ENCODE measurements at regions not wholly inside any gene's neighbourhood (a gene's known extent, or its start where the extent isn't known, plus 50 kb on each side); places are given as distances from the start of the nearest gene placed in this dataset.

GRCh38 chr4:24063731-24064130 lies 173.9 kb upstream of the PPARGC1A start:
- TF ChIP-seq CTCF (IDR thresholded peaks at IDR 0.05; ENCODE audit: control extremely low read depth in 1 of 3, insufficient read depth in 1 of 3, low read depth in 1 of 3, low read length in 3 of 3) (no peak), POLR2AphosphoS5 (IDR thresholded peaks at IDR 0.05; ENCODE audit: low read depth, low read length) (no peak), FOSL1 (IDR thresholded peaks at IDR 0.05; ENCODE audit: insufficient read depth, low read depth, low read length) (no peak)
